Stomach (tissue), 8 donors: ENCODE measurements at regions not wholly inside any gene's neighbourhood (a gene's known extent, or its start where the extent isn't known, plus 50 kb on each side); places are given as distances from the start of the nearest gene placed in this dataset.
A peak's percentile ranks its signal among the peaks of the same experiment; 100 is the strongest.

Experiments
- DNase-seq, 2 donors: peaks; one replicate each; pipeline versions ENCODE4 v3.0.0 to v3.0.0-alpha.2; 2013 to 2019
- H3K27ac ChIP-seq, 5 donors: fragments of 200-600 bp in 4 of 5; sonication (generic) in 4 of 5; one replicate each; pipeline ENCODE4 v1.5.1; 2013 to 2019; ENCODE audit warnings: mild to moderate bottlenecking in 1 of 5, moderate library complexity in 1 of 5
- H3K27me3 ChIP-seq, 3 donors: fragments of 200-600 bp; sonication (generic); one replicate each; pipeline ENCODE4 v1.5.1; 2017 to 2019; ENCODE audit warnings: mixed run types in 1 of 3
- H3K36me3 ChIP-seq, 4 donors: fragments of 200-600 bp; sonication (generic); 1 replicate in 3 of 4; 2 replicates in 1 of 4; pipeline ENCODE4 v1.5.1; 2016 to 2019
- H3K4me1 ChIP-seq, 4 donors: fragments of 200-600 bp; sonication (generic); one replicate each; pipeline ENCODE4 v1.5.1; 2016 to 2019
- H3K4me3 ChIP-seq, 4 donors: fragments of 200-600 bp; sonication (generic) in 3 of 4; one replicate each; pipeline ENCODE4 v1.5.1; 2016 to 2019; ENCODE audit warnings: mild to moderate bottlenecking in 1 of 4
- H3K9me3 ChIP-seq, 4 donors: fragments of 200-600 bp; sonication (generic); one replicate each; pipeline ENCODE4 v1.5.1; 2016 to 2019
- CTCF ChIP-seq, 7 experiments: fragments of 450-650 bp in 4 of 7; fragments of 200-600 bp in 3 of 7; sonication (generic) in 3 of 7; IDR thresholded peaks; one replicate each; pipeline ENCODE4 v1.5.1; 2016 to 2019; ENCODE audit warnings: antibody characterized with exemption in 7 of 7, control low read depth in 2 of 7, mild to moderate bottlenecking in 1 of 7
- EP300 ChIP-seq: sonication (generic); formaldehyde crosslinking; IDR thresholded peaks from one replicate; pipeline ENCODE4 v1.6.1; 2017; ENCODE audit warnings: antibody characterized with exemption
- POLR2A ChIP-seq, 4 donors: fragments of 450-650 bp; IDR thresholded peaks; one replicate each; pipeline ENCODE4 v1.6.1; 2016; ENCODE audit warnings: antibody characterized with exemption in 4 of 4, control low read depth in 2 of 4, mild to moderate bottlenecking in 1 of 4, moderate library complexity in 1 of 4
- POLR2AphosphoS5 ChIP-seq, 3 donors: sonication (generic); formaldehyde crosslinking; IDR thresholded peaks; one replicate each; pipeline ENCODE4 v1.6.1; 2016; ENCODE audit warnings: antibody characterized with exemption in 3 of 3
- WGBS, 5 donors: extraction: QIAGEN DNeasy Blood & Tissue Kit in 3 of 5; methylation state at CpG; one replicate each; pipeline versions ENCODE4 v1.1.5 to v1.1.7; 2013 to 2018; 5-methylcytosine and 5-hydroxymethylcytosine counted together
- intact Hi-C: fragments of 100-400 bp; cut with DNase I; formaldehyde crosslinking; loops from one replicate; pipeline ENCODE4 v1.15.1; 2023; ENCODE audit warnings: low total_unique reads
- donor health status: healthy with polysubstance abuse.
- donor health status: Bipolar disorder and iron deficiency.
- donor health status: healthy.

GRCh38 chrX:107563824-107564223 lies 64.5 kb upstream of the PRPS1 start:
- DNase-seq = no peak
- WGBS, 5 donors = 71 to 93% (median 74%) methylated on average over 3 to 4 of the region's 4 CpGs

GRCh38 chrX:107565015-107565414 lies 63.3 kb upstream of the PRPS1 start:
- Histone ChIP-seq H3K4me3 (no peak overlapping the region), H3K27me3 (no peaks in the 10 kb centered on the region), H3K36me3 (no peaks in the 10 kb centered on the region), H3K4me1 (no peaks in the 10 kb centered on the region), H3K9me3 (no peaks in the 10 kb centered on the region), H3K27ac (no peak overlapping the region)
- no peak for TF ChIP-seq POLR2A (IDR thresholded peaks at IDR 0.05)
- TF ChIP-seq EP300 = no peak
- no peak for TF ChIP-seq CTCF (IDR thresholded peaks at IDR 0.05)
- TF ChIP-seq POLR2AphosphoS5 (IDR thresholded peaks at IDR 0.05) = no peak
- DNase-seq = no peak
- intact Hi-C loops = no loop called here
- whole genome bisulfite sequencing, 5 donors = 77 to 100% (median 93%) methylated on average over 3 of the region's 3 CpGs

More at GRCh38 chrX:107563824-107564223, 64.5 kb upstream of the PRPS1 start:
- Histone ChIP-seq H3K9me3 (no peaks in the 10 kb centered on the region), H3K36me3 (no peaks in the 10 kb centered on the region), H3K4me3 (no peak overlapping the region), H3K27ac (no peak overlapping the region), H3K27me3 (no peaks in the 10 kb centered on the region), H3K4me1 (no peaks in the 10 kb centered on the region)
- intact Hi-C loops = no loop called here
- TF ChIP-seq POLR2AphosphoS5 (IDR thresholded peaks at IDR 0.05) = no peak

- Histone ChIP-seq H3K4me1 (no peaks in the 10 kb centered on the region), H3K9me3 (no peaks in the 10 kb centered on the region), H3K36me3 (no peaks in the 10 kb centered on the region), H3K4me3 (no peak overlapping the region), H3K27me3 (no peaks in the 10 kb centered on the region), H3K27ac (peak overlapping the region; percentile 27 to 69 (median 47))
- intact Hi-C loops = no loop called here
- peak; percentile 51 to 76 for DNase-seq
- TF ChIP-seq CTCF (IDR thresholded peaks at IDR 0.05) (no peak), POLR2AphosphoS5 (IDR thresholded peaks at IDR 0.05) (no peak), EP300 (no peak), POLR2A (IDR thresholded peaks at IDR 0.05) (no peak)
- WGBS, 5 donors = 18 to 46% (median 38%) methylated on average over 3 to 7 of the region's 7 CpGs
Observed at GRCh38 chrX:107565931-107566603, 62.2 kb upstream of the PRPS1 start.

- Histone ChIP-seq H3K4me3 (no peak overlapping the region), H3K27ac (peak overlapping the region in 1 of 5 donors; percentile 55), H3K9me3 (no peaks in the 10 kb centered on the region), H3K4me1 (no peaks in the 10 kb centered on the region), H3K27me3 (no peaks in the 10 kb centered on the region), H3K36me3 (no peaks in the 10 kb centered on the region)
- TF ChIP-seq POLR2AphosphoS5 (IDR thresholded peaks at IDR 0.05) (no peak), CTCF (IDR thresholded peaks at IDR 0.05) (no peak), POLR2A (IDR thresholded peaks at IDR 0.05) (no peak), EP300 (no peak)
- intact Hi-C loops = no loop called here
- WGBS, 5 donors = 62 to 80% (median 78%) methylated on average over 2 of the region's 2 CpGs
- peak in 1 of 2 donors; percentile 13 for DNase-seq
Observed at GRCh38 chrX:107566604-107567262, 61.6 kb upstream of the PRPS1 start.

GRCh38 chrX:107567370-107567769 lies 60.9 kb upstream of the PRPS1 start:
- DNase-seq = no peak
- Histone ChIP-seq H3K4me1 (no peaks in the 10 kb centered on the region), H3K27me3 (no peaks in the 10 kb centered on the region), H3K36me3 (no peaks in the 10 kb centered on the region), H3K9me3 (no peaks in the 10 kb centered on the region), H3K27ac (no peak overlapping the region), H3K4me3 (no peak overlapping the region)
- TF ChIP-seq CTCF (IDR thresholded peaks at IDR 0.05) = no peak
- TF ChIP-seq POLR2A (IDR thresholded peaks at IDR 0.05) = no peak
- no peak for TF ChIP-seq POLR2AphosphoS5 (IDR thresholded peaks at IDR 0.05)
- TF ChIP-seq EP300 = no peak
- intact Hi-C loops = no loop called here
- 26 to 50% (median 32%) methylated on average over 2 of the region's 2 CpGs for WGBS, 5 donors
